Activated CD4-positive, alpha-beta T cell treated with anti-CD3 and anti-CD28 coated beads for 4 hours (primary cell): ENCODE measurements at regions not wholly inside any gene's neighbourhood (a gene's known extent, or its start where the extent isn't known, plus 50 kb on each side); places are given as distances from the start of the nearest gene placed in this dataset.

ENCODE experiments used
- DNase-seq, 2 donors: peaks; one replicate each; pipeline ENCODE4 v3.0.0-alpha.2; 2020

- no peak for DNase-seq
Observed at GRCh38 chr3:21801631-21802030, 50.6 kb upstream of the ZNF385D start.

GRCh38 chr3:21803604-21804003, 52.6 kb upstream of the ZNF385D start:
- DNase-seq: no peak

DNA sequence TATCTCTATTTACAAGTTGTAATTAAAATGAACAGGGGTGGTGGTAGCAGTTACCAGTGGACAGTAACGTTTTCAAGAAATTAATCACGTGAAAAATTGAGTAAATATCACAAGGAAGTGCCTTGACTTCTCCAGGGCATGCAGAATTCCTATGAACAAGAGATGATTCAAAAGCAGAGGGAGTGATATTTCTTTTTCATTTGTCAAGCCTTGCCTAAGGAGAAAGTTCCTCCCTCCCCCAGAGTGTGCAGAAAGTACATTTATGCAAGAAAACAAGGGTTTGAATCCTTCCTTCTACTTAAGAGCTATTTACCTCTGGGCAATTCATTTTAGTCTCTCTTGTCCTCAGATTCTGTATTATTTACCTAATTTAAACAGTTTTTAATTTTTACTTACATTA, 53.3 kb upstream of the ZNF385D start:
- DNase-seq: no peak

- DNase-seq: no peak
Observed at GRCh38 chr3:21806733-21807132, 55.7 kb upstream of the ZNF385D start.

GRCh38 chr3:21825684-21826083, 74.7 kb upstream of the ZNF385D start:
- DNase-seq: no peak

GRCh38 chr3:21826416-21826815, 75.4 kb upstream of the ZNF385D start:
- DNase-seq: no peak

DNA sequence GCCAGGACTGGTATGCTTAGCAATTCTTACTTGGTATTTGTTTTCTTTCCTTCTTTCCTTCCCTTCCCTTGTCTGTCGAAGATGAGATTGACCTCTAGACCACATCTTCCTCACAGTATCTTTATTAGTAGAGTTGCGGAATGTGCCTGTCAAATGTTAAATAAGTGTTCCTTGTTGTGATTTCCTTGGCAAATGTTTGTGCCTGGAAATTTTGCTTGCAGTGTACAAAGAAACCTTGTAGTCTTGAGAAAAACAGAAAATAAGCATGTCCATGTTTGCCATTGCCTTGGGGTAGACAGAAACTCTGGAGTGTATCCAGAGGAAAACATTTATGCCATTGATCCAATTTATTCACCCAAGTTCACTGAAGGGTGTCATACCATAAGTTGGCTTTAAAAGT, 79.5 kb upstream of the ZNF385D start:
- DNase-seq: no peak

DNA sequence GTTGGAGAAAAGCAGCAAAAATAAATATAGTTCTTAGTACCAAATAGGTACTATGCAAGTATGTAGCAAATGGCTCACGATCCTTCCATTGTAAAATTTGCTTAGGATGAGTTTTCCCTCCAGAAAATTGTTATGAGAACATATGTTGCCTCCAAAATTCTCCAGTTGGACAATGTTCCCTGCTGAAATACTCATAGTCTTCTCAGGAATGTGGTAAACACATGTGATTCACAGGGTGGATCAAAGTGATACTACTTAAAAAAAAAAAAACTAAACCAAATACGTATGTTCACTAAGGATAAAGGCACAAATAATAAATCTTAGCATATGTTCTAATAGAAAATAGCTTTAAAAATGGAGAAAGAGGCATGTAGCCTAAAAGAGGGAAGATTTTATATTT, 84.3 kb upstream of the ZNF385D start:
- DNase-seq: no peak

DNA sequence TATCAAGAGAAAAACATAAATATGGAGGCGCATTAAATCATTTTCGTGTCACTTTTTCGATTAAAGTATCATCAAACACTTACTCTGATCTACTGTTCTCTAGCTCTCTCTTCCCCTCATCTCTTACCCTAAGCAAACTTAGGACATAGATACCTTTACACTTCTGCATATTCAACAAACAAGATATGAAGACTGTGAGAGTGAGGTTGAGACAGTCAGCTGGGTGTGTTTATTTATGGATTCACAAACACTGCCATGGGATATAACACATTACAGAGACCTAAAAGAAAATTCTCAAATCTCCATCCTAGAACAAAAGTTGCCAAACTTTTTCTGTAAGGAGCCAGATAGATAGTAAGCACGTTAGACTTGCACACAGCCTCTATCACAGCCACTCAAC, 85.2 kb upstream of the ZNF385D start:
- DNase-seq: no peak

- no peak for DNase-seq
Observed at GRCh38 chr3:21839176-21839575, 88.2 kb upstream of the ZNF385D start.

- DNase-seq: no peak
Observed at GRCh38 chr3:21839592-21839991, 88.6 kb upstream of the ZNF385D start.

DNA sequence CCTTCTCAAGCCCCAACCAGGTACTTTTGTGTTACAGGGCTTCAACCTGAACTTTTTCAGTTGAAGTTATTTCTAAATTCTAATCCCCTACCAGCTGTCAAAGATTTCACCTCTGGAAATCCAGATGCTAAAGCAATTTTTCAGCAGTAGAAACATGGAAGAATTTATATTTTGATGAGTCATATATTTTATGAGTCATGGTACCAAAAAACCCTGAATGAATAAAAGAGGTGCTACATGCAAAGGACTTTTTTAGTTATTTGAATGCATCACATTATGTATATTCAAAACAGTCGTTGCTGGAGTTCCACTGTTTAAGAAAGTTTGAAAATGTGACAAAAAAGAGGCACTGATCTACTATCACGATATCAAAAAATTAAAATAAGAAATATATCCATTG, 96.0 kb upstream of the ZNF385D start:
- DNase-seq: no peak

- DNase-seq: no peak
Observed at GRCh38 chr3:21859124-21860081, 108.4 kb upstream of the ZNF385D start.

GRCh38 chr3:21860082-21860475, 109.1 kb upstream of the ZNF385D start:
- DNase-seq: no peak

DNA sequence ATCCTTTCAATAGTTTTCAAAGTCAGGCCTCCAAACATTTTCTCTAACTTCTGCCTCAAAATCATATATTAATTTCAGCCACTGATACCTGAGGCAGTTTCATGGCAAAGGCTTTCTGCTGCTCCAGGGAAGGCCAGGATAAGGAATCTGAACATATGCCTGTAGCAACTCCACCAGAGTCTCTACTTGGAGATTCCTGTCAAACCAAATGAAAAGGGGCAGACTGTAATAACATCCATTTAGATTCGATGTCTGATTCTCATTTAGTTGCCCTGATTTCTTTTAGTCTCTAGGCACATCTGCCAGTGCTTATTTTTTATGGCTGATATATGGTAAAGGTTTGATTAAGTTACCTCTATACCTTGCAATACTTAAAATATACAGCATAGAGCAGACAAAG, 109.6 kb upstream of the ZNF385D start:
- DNase-seq: no peak

DNA sequence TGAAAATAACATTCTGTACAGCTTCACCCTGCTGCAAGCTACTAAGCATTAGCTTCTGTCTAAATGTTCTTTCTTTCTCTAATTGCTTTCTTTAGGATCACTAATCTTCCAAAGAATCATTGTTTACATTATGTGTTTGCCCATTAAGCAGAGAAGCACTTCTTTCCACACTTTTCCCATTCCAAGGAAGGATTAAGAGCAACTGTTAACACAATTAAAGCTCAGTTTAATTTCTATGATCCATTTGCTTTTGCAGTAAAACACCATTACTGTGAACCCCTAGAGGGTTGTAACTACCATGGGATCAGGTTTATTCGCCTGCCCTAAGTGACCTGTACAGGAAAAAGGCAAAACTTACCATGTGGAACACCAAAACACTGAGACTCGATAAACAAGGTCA, 125.8 kb upstream of the ZNF385D start:
- no peak for DNase-seq

DNA sequence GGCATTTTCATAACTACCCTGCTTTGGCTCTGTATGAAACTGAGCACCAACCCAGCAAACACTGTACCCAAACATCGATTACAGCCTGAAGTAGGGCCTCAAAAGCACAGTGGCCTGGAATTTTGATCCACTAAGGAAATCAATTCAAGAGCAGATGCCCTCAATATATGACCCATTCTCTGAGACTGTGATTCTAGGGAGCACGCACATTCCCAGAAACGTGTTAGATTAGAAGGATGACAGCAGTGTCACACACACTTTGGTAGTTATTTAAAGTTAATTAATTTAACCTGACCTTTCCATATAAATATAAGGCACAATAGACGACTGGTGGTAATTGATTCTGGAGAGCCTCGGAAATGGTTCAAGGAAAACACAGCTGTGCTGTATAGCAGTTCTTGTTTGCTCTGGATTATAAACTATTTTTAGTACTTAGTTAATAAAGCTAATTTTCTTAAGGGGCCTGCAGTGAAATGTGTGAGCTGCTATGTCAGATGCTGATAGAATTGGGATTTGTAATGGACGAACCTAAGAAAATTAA, 126.3 kb upstream of the ZNF385D start:
- DNase-seq: no peak

- DNase-seq: no peak
Observed at GRCh38 chr3:21879184-21879886, 128.3 kb upstream of the ZNF385D start.

- DNase-seq: no peak
Observed at GRCh38 chr3:21888656-21889055, 137.6 kb upstream of the ZNF385D start.

DNA sequence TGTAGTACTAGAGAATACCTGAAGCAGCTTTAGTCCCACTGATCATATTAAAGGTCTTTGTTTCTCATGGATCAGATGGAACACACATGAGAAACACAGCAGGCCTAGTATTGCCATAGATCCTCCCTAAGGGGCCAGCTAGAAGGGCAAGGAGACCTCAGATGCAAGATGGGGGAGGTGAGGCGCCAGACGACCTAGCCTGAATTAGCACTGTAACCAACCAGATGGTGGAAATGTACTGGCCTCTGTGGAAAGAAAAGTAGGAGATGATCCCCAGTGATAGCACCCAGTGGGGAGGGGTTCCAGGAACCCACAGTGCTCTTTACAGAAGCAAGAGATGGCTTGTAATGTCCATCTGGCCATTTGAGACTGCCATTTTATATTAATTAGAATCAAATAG, 138.2 kb upstream of the ZNF385D start:
- no peak for DNase-seq

DNA sequence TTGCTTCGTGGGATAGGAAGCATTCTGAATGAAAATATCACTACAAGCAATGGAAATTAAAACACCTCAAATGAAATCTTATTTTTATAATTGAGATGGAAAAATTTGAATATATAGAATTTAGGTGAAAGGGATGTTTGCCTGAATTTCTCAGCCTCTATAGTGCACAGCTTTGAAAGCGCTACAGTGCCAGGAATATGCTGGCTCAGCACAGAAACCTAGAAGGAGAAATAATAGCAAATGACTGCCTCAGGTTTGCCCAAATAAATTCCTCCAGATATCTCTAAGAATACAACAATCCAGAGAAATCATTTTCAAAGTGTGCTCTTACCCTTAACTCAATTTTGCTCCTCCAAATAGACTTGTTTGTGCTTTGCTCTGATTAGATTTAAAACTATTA, 141.1 kb upstream of the ZNF385D start:
- DNase-seq: no peak

- no peak for DNase-seq
Observed at GRCh38 chr3:21893242-21893641, 142.2 kb upstream of the ZNF385D start.

DNA sequence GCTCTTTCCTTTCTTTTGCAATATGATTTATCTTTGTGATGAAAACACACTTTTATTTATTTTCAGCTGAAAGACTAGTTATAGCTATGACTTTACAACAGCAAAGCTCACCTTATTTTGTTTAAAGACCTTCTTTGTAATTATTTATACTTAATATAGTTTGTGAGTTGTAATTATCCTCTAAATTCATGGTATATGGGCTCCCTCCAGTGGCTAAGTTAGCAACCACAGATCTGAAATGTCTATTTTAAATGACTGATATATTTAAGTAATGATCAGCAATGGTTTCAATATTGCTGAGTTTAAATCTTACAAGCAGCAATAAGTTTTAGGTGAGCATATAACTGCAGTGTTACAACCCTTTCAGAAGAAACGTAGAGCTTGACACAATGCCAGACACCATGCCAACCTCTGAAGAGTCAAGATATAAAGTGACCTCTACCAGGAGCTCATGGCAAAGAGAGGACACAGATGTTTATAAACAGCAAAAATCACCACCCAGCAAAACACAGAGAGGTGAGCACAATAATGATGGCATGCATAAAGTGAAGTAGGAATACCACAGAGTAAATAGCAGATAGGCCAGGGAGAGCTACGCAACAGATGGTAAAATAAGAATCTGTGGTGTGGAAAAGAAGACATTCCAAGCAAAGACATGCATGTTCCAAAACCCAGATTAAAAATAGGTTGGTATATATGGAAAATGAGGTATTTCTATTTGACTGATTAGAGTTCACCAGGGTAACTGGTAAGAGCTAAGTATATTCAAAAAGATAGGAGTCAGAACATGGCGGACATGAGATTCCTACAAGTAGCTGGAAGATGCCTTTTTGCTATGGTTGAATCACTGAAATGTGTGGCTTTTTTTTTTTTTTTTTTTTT, 143.7 kb upstream of the ZNF385D start:
- DNase-seq: no peak
